CMK (cell line): ENCODE measurements at regions not wholly inside any gene's neighbourhood (a gene's known extent, or its start where the extent isn't known, plus 50 kb on each side); places are given as distances from the start of the nearest gene placed in this dataset.
"Not testable (repeated sequence)": the region's sequence is repeated elsewhere in the genome, so short reads cannot be mapped to it uniquely, and the experiment has no call there.

Experiments used
- DNase-seq: peaks from one replicate; pipeline ENCODE4 v3.0.0-alpha.2; 2010; ENCODE audit warnings: low read depth

- no peak for DNase-seq
These were observed 1757.6 kb downstream of the ARAP2 start for GRCh38 chr4:34486461-34487363.

- no peak for DNase-seq
These were observed 1751.9 kb downstream of the ARAP2 start for GRCh38 chr4:34492414-34492813.

- DNase-seq = no peak
These were observed 1742.2 kb downstream of the ARAP2 start for GRCh38 chr4:34502086-34502485.

GRCh38 chr4:34504731-34505130 is 1739.6 kb downstream of the ARAP2 start:
- not testable (repeated sequence) for DNase-seq

- DNase-seq = not testable (repeated sequence)
These were observed 1737.7 kb downstream of the ARAP2 start for GRCh38 chr4:34506511-34507092.

GRCh38 chr4:34512616-34513015 is 1731.7 kb downstream of the ARAP2 start:
- DNase-seq = no peak

- DNase-seq = no peak
These were observed 1727.8 kb downstream of the ARAP2 start for GRCh38 chr4:34516524-34516923.

GRCh38 chr4:34534916-34535315 is 1709.4 kb downstream of the ARAP2 start:
- DNase-seq = no peak

- no peak for DNase-seq
These were observed 1678.2 kb downstream of the ARAP2 start for GRCh38 chr4:34566091-34566490.

GRCh38 chr4:34572026-34572425 is 1672.3 kb downstream of the ARAP2 start:
- no peak for DNase-seq

- DNase-seq = no peak
These were observed 1629.0 kb downstream of the ARAP2 start for GRCh38 chr4:34615315-34615714.

- no peak for DNase-seq
These were observed 1624.7 kb downstream of the ARAP2 start for GRCh38 chr4:34619531-34620162.

GRCh38 chr4:34628471-34628870 is 1615.8 kb downstream of the ARAP2 start:
- DNase-seq = no peak

- DNase-seq = no peak
These were observed 1614.9 kb downstream of the ARAP2 start for GRCh38 chr4:34629451-34629850.

GRCh38 chr4:34633241-34633640 is 1611.1 kb downstream of the ARAP2 start:
- DNase-seq = no peak

- no peak for DNase-seq
These were observed 1607.7 kb downstream of the ARAP2 start for GRCh38 chr4:34636623-34637022.

- no peak for DNase-seq
These were observed 1600.8 kb downstream of the ARAP2 start for GRCh38 chr4:34643476-34643875.

- no peak for DNase-seq
These were observed 1599.7 kb downstream of the ARAP2 start for GRCh38 chr4:34644579-34645115.

GRCh38 chr4:34649716-34650115 is 1594.6 kb downstream of the ARAP2 start:
- no peak for DNase-seq

- DNase-seq = no peak
These were observed 1580.3 kb downstream of the ARAP2 start for GRCh38 chr4:34664051-34664450.

- no peak for DNase-seq
These were observed 1567.9 kb downstream of the ARAP2 start for GRCh38 chr4:34676400-34676799.

GRCh38 chr4:34678431-34678830 is 1565.9 kb downstream of the ARAP2 start:
- no peak for DNase-seq

GRCh38 chr4:34679228-34679627 is 1565.1 kb downstream of the ARAP2 start:
- no peak for DNase-seq
